Progenitor cell of endocrine pancreas (in vitro differentiated cells): ENCODE measurements at regions not wholly inside any gene's neighbourhood (a gene's known extent, or its start where the extent isn't known, plus 50 kb on each side); places are given as distances from the start of the nearest gene placed in this dataset.

ENCODE experiments used
- DNase-seq: peaks from one replicate; pipeline ENCODE4 v3.0.0; 2021; ENCODE audit warnings: low spot score; ENCODE audit not compliant: unreplicated experiment
- H3K27ac Mint-ChIP-seq: 2 replicates; pipeline ENCODE4 v1.8.0; 2021; ENCODE audit warnings: mild to moderate bottlenecking, moderate library complexity, mixed read lengths
- H3K27me3 Mint-ChIP-seq: 2 replicates; pipeline ENCODE4 v1.8.0; 2021; ENCODE audit warnings: mixed read lengths
- H3K36me3 Mint-ChIP-seq: 2 replicates; pipeline ENCODE4 v1.8.0; 2022; ENCODE audit warnings: mixed read lengths; ENCODE audit not compliant: insufficient read depth
- H3K4me1 Mint-ChIP-seq: 2 replicates; pipeline ENCODE4 v1.8.0; 2021; ENCODE audit warnings: low read depth, mixed read lengths
- H3K4me3 Mint-ChIP-seq: 2 replicates; pipeline ENCODE4 v1.8.0; 2021; ENCODE audit warnings: low read depth, mild to moderate bottlenecking, moderate library complexity, mixed read lengths
- H3K9me3 Mint-ChIP-seq: 2 replicates; pipeline ENCODE4 v1.8.0; 2021; ENCODE audit warnings: low read depth, mixed read lengths
- CTCF ChIP-seq: fragments of 200-600 bp; sonication (generic); IDR thresholded peaks from one replicate; pipeline ENCODE4 v1.5.0; 2021; ENCODE audit warnings: antibody characterized with exemption, mild to moderate bottlenecking; ENCODE audit not compliant: unreplicated experiment

- DNase-seq, result no peak
- no peak overlapping the region for H3K27ac Mint-ChIP-seq
- no peak for TF ChIP-seq CTCF
- peaks cover 2% of the 10 kb centered on the region for H3K4me1 Mint-ChIP-seq
- H3K9me3 Mint-ChIP-seq, result no peaks in the 10 kb centered on the region
- H3K27me3 Mint-ChIP-seq, result no peaks in the 10 kb centered on the region
- H3K4me3 Mint-ChIP-seq, result no peak overlapping the region
- no peaks in the 10 kb centered on the region for H3K36me3 Mint-ChIP-seq
Observed at GRCh38 chr1:230509281-230509977, 83.3 kb upstream of the PGBD5 start.

GRCh38 chr1:230507666-230508402 lies 81.7 kb upstream of the PGBD5 start:
- no peak for TF ChIP-seq CTCF
- H3K27me3 Mint-ChIP-seq, result no peaks in the 10 kb centered on the region
- DNase-seq, result no peak
- no peaks in the 10 kb centered on the region for H3K9me3 Mint-ChIP-seq
- H3K36me3 Mint-ChIP-seq, result no peaks in the 10 kb centered on the region
- H3K4me3 Mint-ChIP-seq, result no peak overlapping the region
- H3K27ac Mint-ChIP-seq, result peak overlapping the region; percentile 38
- H3K4me1 Mint-ChIP-seq, result peaks cover 5% of the 10 kb centered on the region

GRCh38 chr1:230507236-230507635 lies 81.1 kb upstream of the PGBD5 start:
- TF ChIP-seq CTCF, result no peak
- H3K9me3 Mint-ChIP-seq, result no peaks in the 10 kb centered on the region
- no peaks in the 10 kb centered on the region for H3K36me3 Mint-ChIP-seq
- no peak for DNase-seq
- H3K27ac Mint-ChIP-seq, result no peak overlapping the region
- no peaks in the 10 kb centered on the region for H3K27me3 Mint-ChIP-seq
- H3K4me1 Mint-ChIP-seq, result peaks cover 7% of the 10 kb centered on the region
- no peak overlapping the region for H3K4me3 Mint-ChIP-seq

GRCh38 chr1:230506451-230506850 lies 80.3 kb upstream of the PGBD5 start:
- Mint-ChIP-seq H3K27ac (no peak overlapping the region), H3K4me3 (no peak overlapping the region), H3K9me3 (no peaks in the 10 kb centered on the region), H3K27me3 (no peaks in the 10 kb centered on the region), H3K36me3 (no peaks in the 10 kb centered on the region), H3K4me1 (peaks cover 11% of the 10 kb centered on the region)
- TF ChIP-seq CTCF, result no peak
- DNase-seq, result no peak

- peaks cover 9% of the 10 kb centered on the region for H3K9me3 Mint-ChIP-seq
- no peak for TF ChIP-seq CTCF
- DNase-seq, result no peak
- H3K4me3 Mint-ChIP-seq, result no peak overlapping the region
- no peak overlapping the region for H3K27ac Mint-ChIP-seq
- H3K27me3 Mint-ChIP-seq, result no peaks in the 10 kb centered on the region
- peaks cover 11% of the 10 kb centered on the region for H3K4me1 Mint-ChIP-seq
- peaks cover 1% of the 10 kb centered on the region for H3K36me3 Mint-ChIP-seq
Observed at GRCh38 chr1:230504310-230504709, 78.2 kb upstream of the PGBD5 start.
